ENCODE measurements at regions not wholly inside any gene's neighbourhood (a gene's known extent, or its start where the extent isn't known, plus 50 kb on each side); places are given as distances from the start of the nearest gene placed in this dataset.

DNA sequence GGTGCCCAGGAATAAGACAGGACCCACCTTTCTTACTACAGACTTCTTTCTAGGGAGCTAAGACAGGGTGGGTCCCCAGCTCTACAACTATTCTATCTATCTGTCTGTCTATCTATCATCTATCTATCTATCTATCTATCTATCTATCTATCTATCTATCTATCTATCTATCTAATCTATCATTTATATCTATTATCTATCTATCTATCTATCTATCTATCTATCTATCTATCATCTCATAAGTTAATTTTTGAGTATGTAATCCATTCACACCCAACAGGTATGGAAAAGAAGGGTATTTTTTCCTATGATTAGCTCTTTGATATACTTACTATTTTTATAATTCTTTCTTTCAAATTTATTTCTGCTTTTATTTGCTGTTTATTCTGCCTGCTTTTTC is 55.9 kb downstream of the BAMBI start:
- TF ChIP-seq, protein P1, sequence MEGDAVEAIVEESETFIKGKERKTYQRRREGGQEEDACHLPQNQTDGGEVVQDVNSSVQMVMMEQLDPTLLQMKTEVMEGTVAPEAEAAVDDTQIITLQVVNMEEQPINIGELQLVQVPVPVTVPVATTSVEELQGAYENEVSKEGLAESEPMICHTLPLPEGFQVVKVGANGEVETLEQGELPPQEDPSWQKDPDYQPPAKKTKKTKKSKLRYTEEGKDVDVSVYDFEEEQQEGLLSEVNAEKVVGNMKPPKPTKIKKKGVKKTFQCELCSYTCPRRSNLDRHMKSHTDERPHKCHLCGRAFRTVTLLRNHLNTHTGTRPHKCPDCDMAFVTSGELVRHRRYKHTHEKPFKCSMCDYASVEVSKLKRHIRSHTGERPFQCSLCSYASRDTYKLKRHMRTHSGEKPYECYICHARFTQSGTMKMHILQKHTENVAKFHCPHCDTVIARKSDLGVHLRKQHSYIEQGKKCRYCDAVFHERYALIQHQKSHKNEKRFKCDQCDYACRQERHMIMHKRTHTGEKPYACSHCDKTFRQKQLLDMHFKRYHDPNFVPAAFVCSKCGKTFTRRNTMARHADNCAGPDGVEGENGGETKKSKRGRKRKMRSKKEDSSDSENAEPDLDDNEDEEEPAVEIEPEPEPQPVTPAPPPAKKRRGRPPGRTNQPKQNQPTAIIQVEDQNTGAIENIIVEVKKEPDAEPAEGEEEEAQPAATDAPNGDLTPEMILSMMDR (IDR thresholded peaks at IDR 0.05): no peak
- no peak for TF ChIP-seq POLR2A (IDR thresholded peaks at IDR 0.05)
